GM12892 (cell line): ENCODE measurements at regions not wholly inside any gene's neighbourhood (a gene's known extent, or its start where the extent isn't known, plus 50 kb on each side); places are given as distances from the start of the nearest gene placed in this dataset.

Experiments
- DNase-seq: peaks from one replicate; pipeline ENCODE4 v3.0.0; 2011; ENCODE audit not compliant: insufficient read length
- FAIRE-seq: peaks from 2 replicates; lab custom pipeline; 2011; peaks lifted over from hg19 to GRCh38; lab: Jason Lieb, UNC
- POLR2A ChIP-seq: IDR thresholded peaks from 2 replicates; pipeline ENCODE4 v1.6.1; 2011; ENCODE audit warnings: low read depth, low read length, control low read depth
- POLR2AphosphoS5 ChIP-seq: IDR thresholded peaks from 2 replicates; pipeline ENCODE4 v1.6.1; 2011; ENCODE audit warnings: low read depth, low read length, control low read depth
- TAF1 ChIP-seq: IDR thresholded peaks from 2 replicates; pipeline ENCODE4 v1.6.1; 2011; ENCODE audit warnings: low read depth, mild to moderate bottlenecking, control low read depth, low read length, borderline replicate concordance

GRCh38 chr6:133683606-133684005 lies 205.3 kb upstream of the TCF21 start:
- FAIRE-seq (no peak), DNase-seq (no peak)
- TF ChIP-seq POLR2AphosphoS5 (no peak), TAF1 (no peak)

GRCh38 chr6:133688705-133689492 lies 200.0 kb upstream of the TCF21 start:
- no peak for FAIRE-seq

GRCh38 chr6:133689863-133690262 lies 199.1 kb upstream of the TCF21 start:
- no peak for TF ChIP-seq POLR2AphosphoS5
- no peak for FAIRE-seq
- DNase-seq = no peak

More at GRCh38 chr6:133688705-133689492, 200.0 kb upstream of the TCF21 start:
- TF ChIP-seq POLR2A = no peak
- no peak for TF ChIP-seq TAF1
- no peak for TF ChIP-seq POLR2AphosphoS5
- DNase-seq = no peak

- FAIRE-seq (no peak), DNase-seq (no peak)
- TF ChIP-seq POLR2AphosphoS5 = no peak
- no peak for TF ChIP-seq POLR2A
- TF ChIP-seq TAF1 = no peak
These were observed 195.3 kb upstream of the TCF21 start for GRCh38 chr6:133693565-133693964.

GRCh38 chr6:133697185-133697584 lies 191.7 kb upstream of the TCF21 start:
- TF ChIP-seq POLR2AphosphoS5 (no peak), TAF1 (no peak), POLR2A (no peak)
- no peak for DNase-seq
- FAIRE-seq = no peak

GRCh38 chr6:133697666-133698065 lies 191.2 kb upstream of the TCF21 start:
- FAIRE-seq = no peak
- no peak for TF ChIP-seq POLR2AphosphoS5
- no peak for TF ChIP-seq TAF1
- no peak for TF ChIP-seq POLR2A
- no peak for DNase-seq

- no peak for FAIRE-seq
These were observed 190.6 kb upstream of the TCF21 start for GRCh38 chr6:133698272-133698671.

GRCh38 chr6:133699741-133700385 lies 189.1 kb upstream of the TCF21 start:
- FAIRE-seq (no peak), DNase-seq (no peak)
- TF ChIP-seq POLR2AphosphoS5 (no peak), TAF1 (no peak), POLR2A (no peak)

More at GRCh38 chr6:133698272-133698671, 190.6 kb upstream of the TCF21 start:
- no peak for DNase-seq
- TF ChIP-seq POLR2A (no peak), POLR2AphosphoS5 (no peak)

GRCh38 chr6:133701633-133702331 lies 187.1 kb upstream of the TCF21 start:
- TF ChIP-seq POLR2AphosphoS5 (no peak), POLR2A (no peak), TAF1 (no peak)
- DNase-seq (no peak), FAIRE-seq (no peak)

- no peak for FAIRE-seq
- no peak for TF ChIP-seq TAF1
- TF ChIP-seq POLR2A = no peak
- no peak for TF ChIP-seq POLR2AphosphoS5
- DNase-seq = no peak
These were observed 184.5 kb upstream of the TCF21 start for GRCh38 chr6:133704371-133704770.

GRCh38 chr6:133705066-133705465 lies 183.8 kb upstream of the TCF21 start:
- no peak for DNase-seq

More at GRCh38 chr6:133705066-133705465, 183.8 kb upstream of the TCF21 start:
- FAIRE-seq = no peak
- no peak for TF ChIP-seq TAF1
- TF ChIP-seq POLR2AphosphoS5 = no peak
- no peak for TF ChIP-seq POLR2A
